Upper lobe of right lung (tissue), 1 donor: ENCODE measurements at regions not wholly inside any gene's neighbourhood (a gene's known extent, or its start where the extent isn't known, plus 50 kb on each side); places are given as distances from the start of the nearest gene placed in this dataset.

Experiments
- ATAC-seq: fragments of 200-7000 bp; cut with Tn5 transposase; one replicate; pipeline ENCODE4 v1.9.1; 2020; ENCODE audit warnings: mild to moderate bottlenecking, moderate library complexity
- DNase-seq: peaks from one replicate; pipeline ENCODE4 v3.0.0-alpha.2; 2020
- H3K27ac ChIP-seq: fragments of 200-600 bp; one replicate; pipeline ENCODE4 v1.8.0; 2022
- H3K27me3 ChIP-seq: fragments of 200-600 bp; one replicate; pipeline ENCODE4 v1.8.0; 2022; ENCODE audit warnings: mild to moderate bottlenecking
- H3K36me3 ChIP-seq: fragments of 200-600 bp; one replicate; pipeline ENCODE4 v1.8.0; 2022
- H3K4me1 ChIP-seq: fragments of 200-600 bp; one replicate; pipeline ENCODE4 v1.8.0; 2022
- H3K4me3 ChIP-seq: fragments of 200-600 bp; one replicate; pipeline ENCODE4 v1.8.0; 2022; ENCODE audit warnings: mild to moderate bottlenecking
- H3K9me3 ChIP-seq: fragments of 200-600 bp; one replicate; pipeline ENCODE4 v1.8.0; 2022
- intact Hi-C: fragments of 100-400 bp; cut with DNase I; formaldehyde crosslinking; loops from one replicate; pipeline ENCODE4 v1.11.0; 2022
- TF ChIP-seq, protein P1 (sequence below): fragments of 200-600 bp; IDR thresholded peaks from one replicate; pipeline ENCODE4 v1.8.0; 2022; ENCODE audit warnings: antibody characterized with exemption
- donor health status: DM: no; HTN: yes; CAD: no; lungs with severe emphysema.

DNA sequence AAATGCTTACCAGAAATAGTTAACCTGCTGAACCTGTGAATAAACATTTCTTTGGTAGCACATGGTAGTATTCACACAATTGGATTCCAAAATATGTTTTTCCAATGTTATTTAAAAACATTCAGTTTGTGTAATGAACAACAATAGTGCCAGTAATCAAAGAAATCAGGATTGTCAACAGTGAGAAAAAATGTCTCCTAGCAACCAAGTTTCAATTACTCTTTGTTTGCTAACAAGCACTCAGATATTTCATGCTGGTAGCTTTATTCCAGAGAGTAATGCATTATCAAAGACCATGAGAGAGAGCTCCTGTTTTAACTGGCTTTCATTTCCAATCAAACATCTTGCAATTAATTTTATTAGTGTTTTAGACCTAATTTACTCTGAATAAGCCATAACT is 768.1 kb upstream of the GRAMD2B start:
- Histone ChIP-seq H3K4me1 (no peaks in the 10 kb centered on the region), H3K27me3 (no peaks in the 10 kb centered on the region), H3K4me3 (no peak overlapping the region), H3K9me3 (no peaks in the 10 kb centered on the region), H3K36me3 (no peaks in the 10 kb centered on the region), H3K27ac (no peak overlapping the region)
- TF ChIP-seq, protein P1, sequence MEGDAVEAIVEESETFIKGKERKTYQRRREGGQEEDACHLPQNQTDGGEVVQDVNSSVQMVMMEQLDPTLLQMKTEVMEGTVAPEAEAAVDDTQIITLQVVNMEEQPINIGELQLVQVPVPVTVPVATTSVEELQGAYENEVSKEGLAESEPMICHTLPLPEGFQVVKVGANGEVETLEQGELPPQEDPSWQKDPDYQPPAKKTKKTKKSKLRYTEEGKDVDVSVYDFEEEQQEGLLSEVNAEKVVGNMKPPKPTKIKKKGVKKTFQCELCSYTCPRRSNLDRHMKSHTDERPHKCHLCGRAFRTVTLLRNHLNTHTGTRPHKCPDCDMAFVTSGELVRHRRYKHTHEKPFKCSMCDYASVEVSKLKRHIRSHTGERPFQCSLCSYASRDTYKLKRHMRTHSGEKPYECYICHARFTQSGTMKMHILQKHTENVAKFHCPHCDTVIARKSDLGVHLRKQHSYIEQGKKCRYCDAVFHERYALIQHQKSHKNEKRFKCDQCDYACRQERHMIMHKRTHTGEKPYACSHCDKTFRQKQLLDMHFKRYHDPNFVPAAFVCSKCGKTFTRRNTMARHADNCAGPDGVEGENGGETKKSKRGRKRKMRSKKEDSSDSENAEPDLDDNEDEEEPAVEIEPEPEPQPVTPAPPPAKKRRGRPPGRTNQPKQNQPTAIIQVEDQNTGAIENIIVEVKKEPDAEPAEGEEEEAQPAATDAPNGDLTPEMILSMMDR: no peak
- ATAC-seq (no peak), DNase-seq (no peak)
- intact Hi-C loops: no loop called here

GRCh38 chr5:125657936-125658335 is 765.3 kb upstream of the GRAMD2B start:
- TF ChIP-seq, protein P1: no peak
- intact Hi-C loops: no loop called here

GRCh38 chr5:125659316-125660023 is 763.7 kb upstream of the GRAMD2B start:
- no peaks in the 10 kb centered on the region for H3K9me3 ChIP-seq
- no peak for ATAC-seq

More at GRCh38 chr5:125657936-125658335, 765.3 kb upstream of the GRAMD2B start:
- Histone ChIP-seq H3K27me3 (no peaks in the 10 kb centered on the region), H3K9me3 (no peaks in the 10 kb centered on the region), H3K36me3 (no peaks in the 10 kb centered on the region), H3K4me1 (no peaks in the 10 kb centered on the region), H3K4me3 (no peak overlapping the region), H3K27ac (no peak overlapping the region)
- no peak for ATAC-seq
- DNase-seq: no peak

GRCh38 chr5:125660231-125660895 is 762.8 kb upstream of the GRAMD2B start:
- Histone ChIP-seq H3K4me3 (no peak overlapping the region), H3K4me1 (no peaks in the 10 kb centered on the region), H3K36me3 (no peaks in the 10 kb centered on the region), H3K27me3 (no peaks in the 10 kb centered on the region), H3K9me3 (no peaks in the 10 kb centered on the region), H3K27ac (no peak overlapping the region)
- intact Hi-C loops: no loop called here
- ATAC-seq: no peak
- TF ChIP-seq, protein P1: no peak
- DNase-seq: no peak

More at GRCh38 chr5:125659316-125660023, 763.7 kb upstream of the GRAMD2B start:
- Histone ChIP-seq H3K4me1 (no peaks in the 10 kb centered on the region), H3K36me3 (no peaks in the 10 kb centered on the region), H3K27me3 (no peaks in the 10 kb centered on the region), H3K27ac (no peak overlapping the region), H3K4me3 (no peak overlapping the region)
- TF ChIP-seq, protein P1: no peak
- intact Hi-C loops: no loop called here
- no peak for DNase-seq

GRCh38 chr5:125661584-125661983 is 761.6 kb upstream of the GRAMD2B start:
- intact Hi-C loops: no loop called here
- ATAC-seq: no peak
- Histone ChIP-seq H3K4me1 (no peaks in the 10 kb centered on the region), H3K27ac (no peak overlapping the region), H3K9me3 (no peaks in the 10 kb centered on the region), H3K27me3 (no peaks in the 10 kb centered on the region), H3K36me3 (no peaks in the 10 kb centered on the region), H3K4me3 (no peak overlapping the region)
- no peak for DNase-seq
- TF ChIP-seq, protein P1: no peak
